Stimulated activated CD8-positive, alpha-beta memory T cell treated with anti-CD3 and anti-CD28 coated beads, Interleukin-2, amount 100 ng/mL, for 1 hour (primary cell): ENCODE measurements at regions not wholly inside any gene's neighbourhood (a gene's known extent, or its start where the extent isn't known, plus 50 kb on each side); places are given as distances from the start of the nearest gene placed in this dataset.
"Not testable (repeated sequence)": the region's sequence is repeated elsewhere in the genome, so short reads cannot be mapped to it uniquely, and the experiment has no call there.

Experiments used
- DNase-seq, 2 donors: peaks; one replicate each; pipeline ENCODE4 v3.0.0-alpha.2; 2020; ENCODE audit warnings: low read depth in 2 of 2

DNA sequence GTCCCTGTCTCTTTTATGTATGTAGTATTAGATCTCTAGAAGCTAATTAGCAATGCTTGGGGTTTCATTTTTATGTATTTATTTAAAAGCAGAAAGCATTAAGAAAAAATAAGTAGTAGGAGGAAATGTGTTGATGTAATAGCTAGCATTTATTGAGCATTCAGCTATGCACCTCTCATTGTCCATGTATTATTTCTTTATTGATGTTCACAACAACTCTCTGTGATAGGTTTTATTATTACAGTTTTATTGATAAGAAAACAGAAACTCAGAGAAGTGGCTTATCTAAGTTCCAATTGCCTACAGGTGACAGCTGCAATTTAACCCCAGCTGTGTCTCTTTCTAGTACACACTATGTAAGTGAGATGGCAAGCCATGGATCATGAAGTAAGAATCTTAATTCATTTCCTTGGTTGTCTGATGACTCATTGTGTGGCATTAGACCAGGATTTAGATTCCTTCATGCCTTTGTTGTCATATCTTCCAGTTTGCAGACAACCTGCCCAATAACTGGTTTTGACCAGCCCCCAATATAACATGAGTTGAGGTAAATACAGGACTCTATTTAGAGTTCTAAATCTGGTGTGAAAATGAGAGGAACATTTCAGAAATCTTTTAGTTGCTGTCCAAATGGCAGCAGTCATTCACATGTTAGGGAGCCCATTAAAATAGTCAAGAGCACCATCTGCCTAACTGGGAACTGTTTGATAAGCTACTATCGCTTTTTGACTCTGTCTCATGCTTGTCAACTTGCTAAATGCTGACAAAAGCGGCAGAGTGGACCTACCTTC is 170.8 kb upstream of the PHACTR1 start:
- no peak for DNase-seq

- no peak for DNase-seq
These were observed 170.1 kb upstream of the PHACTR1 start for GRCh38 chr6:12546410-12547002.

- DNase-seq: no peak
These were observed 168.0 kb upstream of the PHACTR1 start for GRCh38 chr6:12548526-12548925.

DNA sequence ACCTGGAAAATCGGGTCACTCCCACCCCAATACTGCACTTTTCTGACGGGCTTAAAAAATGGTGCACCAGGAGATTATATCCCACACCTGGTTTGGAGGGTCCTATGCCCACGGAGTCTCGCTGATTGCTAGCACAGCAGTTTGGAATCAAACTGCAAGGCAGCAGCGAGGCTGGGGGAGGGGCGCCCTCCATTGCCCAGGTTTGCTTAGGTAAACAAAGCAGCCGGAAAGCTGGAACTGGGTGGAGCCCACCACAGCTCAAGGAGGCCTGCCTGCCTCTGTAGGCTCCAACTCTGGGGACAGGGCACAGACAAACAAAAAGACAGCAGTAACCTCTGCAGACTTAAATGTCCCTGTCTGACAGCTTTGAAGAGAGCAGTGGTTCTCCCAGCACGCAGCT is 167.1 kb upstream of the PHACTR1 start:
- not testable (repeated sequence) for DNase-seq

DNA sequence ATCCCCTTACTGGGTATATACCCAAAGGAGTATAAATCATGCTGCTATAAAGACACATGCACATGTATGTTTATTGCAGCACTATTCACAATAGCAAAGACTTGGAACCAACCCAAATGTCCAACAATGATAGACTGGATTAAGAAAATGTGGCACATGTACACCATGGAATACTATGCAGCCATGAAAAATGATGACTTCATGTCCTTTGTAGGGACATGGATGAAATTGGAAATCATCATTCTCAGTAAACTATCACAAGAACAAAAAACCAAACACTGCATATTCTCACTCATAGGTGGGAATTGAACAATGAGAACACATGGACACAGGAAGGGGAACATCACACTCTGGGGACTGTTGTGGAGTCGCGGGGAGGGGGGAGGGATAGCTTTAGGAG is 161.7 kb upstream of the PHACTR1 start:
- not testable (repeated sequence) for DNase-seq

DNA sequence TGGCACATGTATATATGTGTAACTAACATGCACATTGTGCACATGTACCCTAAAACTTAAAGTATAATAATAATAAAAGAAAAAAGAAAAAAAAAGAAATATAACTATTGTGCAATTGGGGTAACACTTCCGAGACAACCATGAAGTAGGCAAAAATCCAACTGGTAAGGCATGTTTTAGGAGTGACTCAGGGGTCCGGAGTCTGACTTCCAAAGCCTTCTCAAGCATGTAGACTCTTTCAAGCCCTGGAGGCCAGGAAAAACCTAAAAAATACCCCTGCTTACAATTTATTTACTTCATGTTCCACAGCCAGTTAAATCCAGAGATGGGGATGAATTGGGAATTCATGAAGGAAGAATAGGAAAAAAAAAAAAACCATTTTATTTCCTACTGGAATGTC is 161.3 kb upstream of the PHACTR1 start:
- no peak for DNase-seq

DNA sequence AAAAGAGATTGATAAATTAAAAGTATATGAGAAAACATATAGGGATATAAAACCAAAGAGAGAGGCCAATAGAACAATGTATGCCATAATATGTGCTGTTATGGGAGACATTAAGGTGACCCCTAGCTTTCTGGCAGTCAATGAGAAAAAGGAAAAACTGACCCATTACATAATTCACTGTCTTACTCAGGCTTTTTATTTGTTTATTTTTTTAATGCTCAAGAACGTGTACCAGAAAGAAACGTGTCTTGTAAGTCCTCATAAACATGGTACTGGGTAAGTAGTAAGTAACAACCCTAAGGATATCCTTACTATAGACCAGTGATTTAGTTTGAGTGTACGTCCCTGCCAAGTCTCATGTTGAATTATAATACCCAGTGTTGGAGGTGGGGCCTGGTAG is 160.8 kb upstream of the PHACTR1 start:
- DNase-seq: no peak

GRCh38 chr6:12557765-12558164 is 158.8 kb upstream of the PHACTR1 start:
- DNase-seq: no peak

DNA sequence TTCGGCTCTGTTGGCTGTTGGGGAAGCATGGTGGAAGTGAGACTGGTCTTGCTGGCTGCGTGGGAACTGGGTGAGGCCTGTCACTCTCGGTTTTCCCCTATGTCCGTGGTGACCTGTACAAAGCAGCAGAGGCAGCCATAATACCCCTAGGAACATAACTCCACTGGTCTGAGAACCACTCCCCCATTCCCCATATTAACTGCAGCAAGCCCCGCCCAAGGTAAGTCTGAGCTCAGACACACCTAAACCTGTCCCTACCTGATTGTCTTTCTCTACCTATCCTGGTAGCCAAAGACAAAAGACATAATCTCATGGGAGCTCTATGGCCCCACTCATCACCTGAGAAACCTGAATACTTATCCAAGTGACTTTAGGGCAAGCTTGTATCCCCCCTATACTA is 156.3 kb upstream of the PHACTR1 start:
- no peak for DNase-seq

DNA sequence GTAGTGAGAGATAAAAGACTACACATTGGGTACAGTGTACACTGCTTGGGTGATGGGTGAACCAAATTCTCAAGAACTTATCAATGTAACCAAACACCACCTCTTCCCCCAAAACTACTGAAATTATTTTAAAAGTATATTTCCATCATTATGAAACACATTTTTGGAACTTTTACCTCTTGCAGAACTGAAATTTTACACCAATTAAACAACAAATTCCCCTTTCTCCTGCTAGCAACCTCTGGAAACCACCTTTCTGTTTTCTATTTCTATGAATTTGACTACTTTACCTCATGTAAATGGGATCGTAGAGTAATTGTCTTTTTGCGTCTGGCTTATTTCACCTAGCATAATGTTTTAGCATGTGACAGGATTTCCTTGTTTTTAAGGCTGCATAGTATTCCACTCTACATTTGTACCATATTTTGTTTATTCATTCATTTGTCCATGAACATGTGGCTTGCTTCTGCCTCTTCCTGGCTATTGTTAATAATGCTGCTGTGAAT is 149.9 kb upstream of the PHACTR1 start:
- no peak for DNase-seq

DNA sequence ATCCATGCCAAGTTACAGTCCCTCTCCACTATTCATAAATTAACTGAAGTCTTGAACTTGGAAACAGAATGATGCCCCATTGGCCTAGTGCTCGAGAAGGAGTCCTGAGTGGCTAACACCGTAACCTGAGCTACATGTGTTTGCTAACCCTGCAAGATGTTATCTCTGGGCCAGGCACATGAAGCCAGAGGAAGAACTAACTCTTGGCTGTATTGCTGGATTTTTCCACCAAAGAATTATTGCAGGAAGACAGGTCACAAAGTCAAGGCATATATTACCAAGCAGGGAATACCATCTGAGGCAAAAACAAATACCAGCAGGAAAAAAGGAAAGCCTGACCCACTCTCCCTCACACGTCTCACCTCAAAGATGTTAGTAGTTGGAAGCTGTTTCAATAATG is 148.9 kb upstream of the PHACTR1 start:
- DNase-seq: no peak

GRCh38 chr6:12569646-12570045 is 146.9 kb upstream of the PHACTR1 start:
- DNase-seq: no peak

GRCh38 chr6:12570461-12571030 is 146.0 kb upstream of the PHACTR1 start:
- DNase-seq: no peak

DNA sequence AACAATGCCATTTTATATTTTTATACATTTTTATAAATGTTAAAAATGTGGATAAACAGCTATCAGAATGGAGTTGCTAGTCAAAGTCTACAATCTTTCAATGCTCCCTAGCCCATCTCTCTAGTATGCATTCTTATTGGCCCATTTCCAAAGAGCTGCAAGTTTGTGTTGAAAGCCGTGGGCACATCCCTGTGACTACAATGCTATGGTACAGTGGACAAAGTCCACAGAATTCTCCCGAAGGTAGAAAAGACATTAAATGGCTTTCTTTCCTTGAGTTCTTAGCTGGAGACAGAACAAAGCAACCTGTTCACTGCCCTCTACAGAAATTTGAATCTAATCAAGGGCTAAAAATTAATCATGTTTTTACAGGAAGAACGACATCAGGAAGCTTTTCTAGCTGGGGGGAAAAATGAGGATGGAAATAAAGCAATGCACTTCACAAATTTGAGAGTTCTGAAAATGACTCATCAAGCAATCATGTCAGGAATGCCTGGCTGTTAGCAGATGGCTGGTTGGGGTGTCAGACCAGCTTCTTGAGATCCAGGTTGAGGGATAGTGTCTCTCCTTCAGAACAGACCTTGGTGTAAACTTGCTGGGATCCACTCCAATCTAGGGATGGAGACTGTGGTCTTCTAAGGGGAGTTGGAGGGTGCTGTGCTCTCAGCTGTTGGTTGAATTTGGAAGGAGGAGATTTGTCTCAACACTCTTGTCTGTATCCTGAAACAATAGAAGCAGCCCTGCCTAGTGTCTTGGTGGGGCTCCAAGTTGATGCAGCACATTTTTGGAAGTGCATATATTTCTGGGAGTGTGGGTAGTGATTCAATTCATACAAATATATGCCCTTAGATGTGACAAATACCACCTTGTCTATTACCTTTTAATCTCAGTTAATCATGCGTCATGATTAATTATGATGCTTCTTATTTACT is 143.4 kb upstream of the PHACTR1 start:
- DNase-seq: no peak

DNA sequence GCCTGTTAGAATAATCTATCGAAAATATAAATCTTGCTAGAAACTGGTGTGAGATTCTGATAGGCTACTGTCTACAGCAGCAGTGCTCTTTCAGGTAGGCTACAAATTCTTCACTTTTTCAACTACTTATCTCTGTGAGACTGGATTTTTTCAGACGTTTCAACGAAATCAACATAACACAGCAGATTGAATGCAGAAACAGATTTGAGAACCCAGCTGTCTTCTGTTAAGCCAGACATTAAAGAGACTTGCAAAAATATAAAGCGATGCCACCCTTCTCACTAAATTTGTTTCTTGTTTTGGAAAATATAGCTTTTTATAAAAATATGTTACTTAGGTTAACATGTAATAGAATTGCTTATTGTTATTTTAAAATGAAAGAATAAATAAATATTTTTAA is 140.6 kb upstream of the PHACTR1 start:
- DNase-seq: no peak

DNA sequence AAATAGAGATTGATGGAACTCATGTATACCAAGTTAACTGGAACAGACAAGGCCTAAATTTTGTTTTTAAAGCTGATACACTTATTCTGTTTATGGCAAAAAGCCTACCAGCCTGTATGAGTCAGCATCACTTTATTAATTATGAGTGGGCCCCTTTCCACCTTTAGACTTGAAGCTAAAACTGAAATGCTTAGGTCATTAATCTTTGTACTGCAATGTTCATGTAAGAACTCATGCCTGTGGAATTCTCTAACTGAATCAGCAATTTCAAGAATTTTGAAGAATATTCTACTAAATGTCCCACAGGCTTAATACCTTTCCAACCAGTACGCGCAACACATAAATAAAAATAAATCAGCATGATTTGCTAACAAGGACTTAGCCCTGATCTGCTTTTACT is 140.2 kb upstream of the PHACTR1 start:
- DNase-seq: no peak

DNA sequence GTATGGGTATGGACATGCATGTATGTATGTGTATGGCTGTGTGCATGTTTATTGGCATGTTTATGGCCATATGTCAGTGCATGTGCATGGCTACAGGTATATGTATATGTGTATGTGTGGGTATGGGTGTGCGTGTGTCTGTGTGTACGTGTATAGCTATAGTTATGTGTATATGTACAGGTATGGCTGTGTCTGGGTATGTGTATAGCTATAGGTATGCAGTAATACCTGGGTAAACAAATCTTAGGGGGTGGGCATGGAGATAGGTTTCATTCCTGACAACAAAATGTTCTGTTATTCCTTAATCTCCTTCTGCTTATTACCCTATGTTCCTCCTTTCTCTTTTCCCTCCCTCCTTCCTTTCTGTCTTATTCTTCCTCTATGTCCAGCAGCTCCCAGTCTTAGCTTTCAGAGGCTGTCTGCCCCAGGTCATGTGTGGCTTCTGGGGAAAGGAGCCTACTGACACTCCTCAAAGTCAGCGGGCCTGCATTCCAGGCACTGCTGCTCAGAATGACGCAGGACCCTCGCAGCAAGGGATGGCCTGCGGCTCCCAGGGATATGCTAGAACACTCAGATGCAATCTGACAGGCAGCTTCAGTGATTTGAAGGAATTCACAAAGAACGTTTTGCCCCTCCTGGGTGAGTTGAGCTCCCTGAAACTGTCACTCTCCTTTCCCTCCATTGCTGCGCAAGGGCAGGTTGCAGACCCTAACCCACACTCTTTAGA is 139.3 kb upstream of the PHACTR1 start:
- no peak for DNase-seq

GRCh38 chr6:12578097-12578496 is 138.5 kb upstream of the PHACTR1 start:
- no peak for DNase-seq

DNA sequence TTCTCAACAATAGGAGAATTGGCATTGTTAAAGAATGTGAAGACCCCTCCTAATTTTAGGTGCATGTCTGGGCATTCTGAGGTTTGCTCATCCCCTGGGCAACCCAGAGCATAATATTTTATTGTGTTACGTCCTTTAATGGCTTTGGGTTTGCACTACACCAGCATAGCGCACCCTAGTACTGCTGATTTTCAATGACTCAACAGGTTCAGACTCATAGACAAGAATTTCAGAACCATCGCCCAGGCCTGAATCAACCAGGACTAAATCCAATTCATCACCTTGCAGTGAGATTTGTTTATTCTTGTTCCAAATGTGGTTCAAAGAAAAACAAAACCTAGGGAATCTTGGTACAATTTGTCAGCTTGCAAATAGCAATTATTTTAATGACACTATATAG is 137.8 kb upstream of the PHACTR1 start:
- DNase-seq: no peak

DNA sequence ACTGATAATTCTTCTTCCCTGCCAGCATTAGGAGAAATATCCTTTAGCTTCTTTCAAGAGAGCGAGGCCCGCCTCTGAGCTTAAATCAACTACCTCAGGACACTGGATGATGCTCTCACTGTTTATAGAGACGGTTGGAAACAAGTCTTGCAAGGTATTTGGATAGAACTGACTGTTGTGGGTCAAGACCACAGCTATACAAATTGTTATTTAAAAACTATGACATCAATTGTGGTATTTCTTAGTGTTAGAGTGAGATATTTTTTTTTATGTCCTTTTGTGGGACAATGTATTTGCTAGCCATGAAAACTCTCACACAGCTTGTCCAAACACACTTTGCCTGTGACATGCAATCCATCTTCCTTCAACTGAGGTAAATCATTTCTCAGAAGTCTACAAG is 136.3 kb upstream of the PHACTR1 start:
- DNase-seq: no peak

- no peak for DNase-seq
These were observed 134.0 kb upstream of the PHACTR1 start for GRCh38 chr6:12582421-12583110.
